Glutamatergic neuron (in vitro differentiated cells): ENCODE measurements at regions not wholly inside any gene's neighbourhood (a gene's known extent, or its start where the extent isn't known, plus 50 kb on each side); places are given as distances from the start of the nearest gene placed in this dataset.
"Not testable (repeated sequence)": the region's sequence is repeated elsewhere in the genome, so short reads cannot be mapped to it uniquely, and the experiment has no call there.

ENCODE experiments used
- DNase-seq: peaks from one replicate; pipeline ENCODE4 v3.0.0; 2022
- H3K27ac Mint-ChIP-seq: one replicate; pipeline ENCODE4 v1.8.0; 2020; ENCODE audit warnings: mild to moderate bottlenecking, mixed read lengths, inconsistent platforms; ENCODE audit not compliant: unreplicated experiment
- H3K27me3 Mint-ChIP-seq: one replicate; pipeline ENCODE4 v1.8.0; 2020; ENCODE audit warnings: mild to moderate bottlenecking, moderate library complexity, mixed read lengths, inconsistent platforms; ENCODE audit not compliant: unreplicated experiment
- H3K36me3 Mint-ChIP-seq: one replicate; pipeline ENCODE4 v1.8.0; 2020; ENCODE audit warnings: mild to moderate bottlenecking, mixed read lengths, inconsistent platforms; ENCODE audit not compliant: unreplicated experiment
- H3K4me1 Mint-ChIP-seq: one replicate; pipeline ENCODE4 v1.8.0; 2020; ENCODE audit warnings: mild to moderate bottlenecking, low read depth, mixed read lengths, inconsistent platforms; ENCODE audit not compliant: unreplicated experiment
- H3K4me3 Mint-ChIP-seq: one replicate; pipeline ENCODE4 v1.8.0; 2020; ENCODE audit warnings: mild to moderate bottlenecking, mixed read lengths, inconsistent platforms; ENCODE audit not compliant: unreplicated experiment
- H3K9me3 Mint-ChIP-seq: one replicate; pipeline ENCODE4 v1.8.0; 2020; ENCODE audit warnings: mild to moderate bottlenecking, moderate library complexity, mixed read lengths, inconsistent platforms; ENCODE audit not compliant: unreplicated experiment
- TF ChIP-seq, protein P1 (sequence below): fragments of 200-600 bp; sonication (generic); IDR thresholded peaks from one replicate; pipeline ENCODE4 v1.5.0; 2021; ENCODE audit not compliant: partially characterized antibody, unreplicated experiment

DNA sequence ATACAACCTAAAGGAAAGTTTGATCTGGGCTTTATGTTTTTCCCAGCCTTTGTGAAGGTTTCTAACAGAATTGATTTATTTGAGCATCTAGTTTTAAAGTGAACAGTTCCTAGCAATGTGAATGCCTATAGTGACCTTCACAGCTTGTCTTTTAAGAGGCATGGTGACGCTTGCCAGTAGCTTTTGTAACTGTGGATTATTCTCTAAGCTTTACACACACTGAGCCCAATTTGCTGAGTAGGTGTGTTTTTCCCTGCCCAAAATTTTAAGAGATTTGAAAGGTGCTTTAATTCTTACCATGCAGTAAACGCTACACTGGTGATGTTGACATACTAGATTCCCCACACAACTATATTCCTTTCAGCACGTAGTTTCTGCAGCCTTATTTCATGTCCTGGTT lies 420.2 kb upstream of the AKR1E2 start:
- Mint-ChIP-seq H3K9me3 (no peaks in the 10 kb centered on the region), H3K4me3 (no peak overlapping the region), H3K27me3 (no peaks in the 10 kb centered on the region), H3K36me3 (no peaks in the 10 kb centered on the region), H3K27ac (no peak overlapping the region), H3K4me1 (no peaks in the 10 kb centered on the region)
- no peak for DNase-seq
- TF ChIP-seq, protein P1, sequence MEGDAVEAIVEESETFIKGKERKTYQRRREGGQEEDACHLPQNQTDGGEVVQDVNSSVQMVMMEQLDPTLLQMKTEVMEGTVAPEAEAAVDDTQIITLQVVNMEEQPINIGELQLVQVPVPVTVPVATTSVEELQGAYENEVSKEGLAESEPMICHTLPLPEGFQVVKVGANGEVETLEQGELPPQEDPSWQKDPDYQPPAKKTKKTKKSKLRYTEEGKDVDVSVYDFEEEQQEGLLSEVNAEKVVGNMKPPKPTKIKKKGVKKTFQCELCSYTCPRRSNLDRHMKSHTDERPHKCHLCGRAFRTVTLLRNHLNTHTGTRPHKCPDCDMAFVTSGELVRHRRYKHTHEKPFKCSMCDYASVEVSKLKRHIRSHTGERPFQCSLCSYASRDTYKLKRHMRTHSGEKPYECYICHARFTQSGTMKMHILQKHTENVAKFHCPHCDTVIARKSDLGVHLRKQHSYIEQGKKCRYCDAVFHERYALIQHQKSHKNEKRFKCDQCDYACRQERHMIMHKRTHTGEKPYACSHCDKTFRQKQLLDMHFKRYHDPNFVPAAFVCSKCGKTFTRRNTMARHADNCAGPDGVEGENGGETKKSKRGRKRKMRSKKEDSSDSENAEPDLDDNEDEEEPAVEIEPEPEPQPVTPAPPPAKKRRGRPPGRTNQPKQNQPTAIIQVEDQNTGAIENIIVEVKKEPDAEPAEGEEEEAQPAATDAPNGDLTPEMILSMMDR: no peak

DNA sequence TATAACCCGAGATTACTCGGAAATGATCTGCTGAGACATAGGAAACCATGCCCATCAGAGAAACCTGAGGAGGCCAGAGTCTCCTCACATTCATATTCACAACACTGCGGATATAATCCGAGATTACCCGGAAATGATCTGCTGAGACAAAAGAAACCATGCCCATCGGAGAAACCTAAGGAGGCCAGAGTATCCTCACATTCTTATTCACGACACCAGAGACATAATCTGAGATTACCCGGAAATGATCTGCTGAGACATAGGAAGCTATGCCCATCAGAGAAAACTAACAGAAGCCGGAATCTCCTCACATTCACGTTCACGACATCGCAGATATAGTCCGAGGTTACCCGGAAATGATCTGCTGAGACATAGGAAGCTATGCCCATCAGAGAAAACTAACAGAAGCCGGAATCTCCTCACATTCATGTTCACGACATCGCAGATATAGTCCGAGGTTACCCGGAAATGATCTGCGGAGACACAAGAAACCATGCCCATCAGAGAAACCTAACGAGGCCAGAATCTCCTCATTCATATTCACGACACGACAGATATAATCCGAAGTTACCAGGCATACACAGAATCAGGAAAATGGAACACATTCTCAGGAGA lies 422.3 kb upstream of the AKR1E2 start:
- Mint-ChIP-seq H3K9me3 (no peaks in the 10 kb centered on the region), H3K27ac (no peak overlapping the region), H3K27me3 (no peaks in the 10 kb centered on the region), H3K4me1 (no peaks in the 10 kb centered on the region), H3K36me3 (no peaks in the 10 kb centered on the region), H3K4me3 (no peak overlapping the region)
- no peak for DNase-seq
- TF ChIP-seq, protein P1: no peak

DNA sequence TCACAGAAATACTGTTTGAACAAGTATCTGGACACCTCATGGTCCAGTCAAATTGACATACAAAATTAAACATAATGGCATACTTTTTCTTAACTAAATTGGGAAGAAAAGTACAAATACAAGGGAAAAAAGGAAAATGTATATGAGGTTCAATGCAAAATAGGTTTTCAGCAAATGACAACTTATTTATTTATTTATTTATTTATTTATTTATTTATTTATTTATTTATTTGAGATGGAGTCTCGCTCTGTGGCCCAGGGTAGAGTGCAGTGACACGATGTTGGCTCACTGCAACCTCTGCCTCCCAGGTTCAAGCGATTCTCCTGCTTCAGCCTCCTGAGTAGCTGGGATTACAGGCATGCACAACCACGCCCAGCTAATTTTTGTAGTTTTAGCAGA lies 424.9 kb upstream of the AKR1E2 start:
- H3K36me3 Mint-ChIP-seq, H3K27me3 Mint-ChIP-seq, H3K4me1 Mint-ChIP-seq, H3K27ac Mint-ChIP-seq, DNase-seq, H3K9me3 Mint-ChIP-seq, H3K4me3 Mint-ChIP-seq: not testable (repeated sequence)

DNA sequence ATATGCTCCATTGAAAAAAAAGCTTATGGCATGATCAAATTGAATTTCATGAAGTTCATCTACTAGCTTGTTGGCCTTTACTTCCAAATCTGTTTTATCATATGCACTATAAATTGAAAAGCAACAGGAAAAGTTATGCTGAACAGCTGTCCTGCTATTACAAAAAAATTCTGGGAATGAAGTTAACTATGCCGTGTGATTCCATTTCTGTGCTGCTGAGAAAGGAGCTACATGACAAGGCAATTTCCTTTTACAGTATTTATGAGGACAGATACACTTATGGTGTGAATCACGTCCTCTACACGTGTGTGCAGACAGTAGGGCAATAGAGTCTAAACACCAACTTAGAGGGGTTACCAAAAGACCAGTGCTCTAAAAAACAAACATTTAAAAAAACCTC lies 426.5 kb upstream of the AKR1E2 start:
- DNase-seq: no peak
- no peak overlapping the region for H3K4me3 Mint-ChIP-seq

DNA sequence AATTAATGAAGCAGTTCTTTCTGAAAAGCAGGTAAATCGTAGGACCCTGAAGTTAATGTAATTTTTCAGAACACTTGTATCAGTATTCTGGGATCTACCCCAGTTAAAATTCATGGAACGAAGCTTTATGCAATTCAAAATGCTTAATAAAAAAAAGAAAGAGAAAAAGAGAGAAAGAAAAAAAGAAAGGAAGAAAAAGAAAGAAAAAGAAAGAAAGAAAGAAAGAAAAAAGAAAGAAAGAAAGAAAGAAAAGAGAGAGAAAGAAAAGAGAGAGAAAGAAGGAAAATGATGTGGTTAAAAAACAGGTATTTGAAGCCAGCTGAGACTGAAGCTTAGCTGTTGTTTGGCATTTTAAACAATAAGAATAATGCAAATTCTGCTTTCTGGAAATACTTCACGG lies 427.4 kb upstream of the AKR1E2 start:
- no peak for DNase-seq
- Mint-ChIP-seq H3K9me3 (no peaks in the 10 kb centered on the region), H3K27me3 (no peaks in the 10 kb centered on the region), H3K4me1 (no peaks in the 10 kb centered on the region), H3K4me3 (no peak overlapping the region), H3K27ac (no peak overlapping the region), H3K36me3 (no peaks in the 10 kb centered on the region)
- TF ChIP-seq, protein P1: no peak

More for the DNA sequence above, 426.5 kb upstream of the AKR1E2 start:
- Mint-ChIP-seq H3K36me3 (no peaks in the 10 kb centered on the region), H3K27me3 (no peaks in the 10 kb centered on the region), H3K9me3 (no peaks in the 10 kb centered on the region), H3K27ac (no peak overlapping the region), H3K4me1 (no peaks in the 10 kb centered on the region)
- TF ChIP-seq, protein P1: no peak
